ENCODE measurements at regions not wholly inside any gene's neighbourhood (a gene's known extent, or its start where the extent isn't known, plus 50 kb on each side); places are given as distances from the start of the nearest gene placed in this dataset.

- Mint-ChIP-seq H3K27ac (no peak overlapping the region), H3K36me3 (ENCODE audit: insufficient read depth) (no peaks in the 10 kb centered on the region), H3K4me1 (ENCODE audit: low read depth) (no peaks in the 10 kb centered on the region), H3K9me3 (ENCODE audit: low read depth) (no peaks in the 10 kb centered on the region), H3K27me3 (no peaks in the 10 kb centered on the region), H3K4me3 (ENCODE audit: low read depth) (no peak overlapping the region)
- no peak for DNase-seq (ENCODE audit: low spot score, unreplicated experiment)
- no peak for TF ChIP-seq CTCF (IDR thresholded peaks at IDR 0.05; ENCODE audit: unreplicated experiment)
Observed at GRCh38 chr3:113128386-113129015, 82.9 kb upstream of the BOC start.

- DNase-seq (ENCODE audit: low spot score, unreplicated experiment): no peak
- Mint-ChIP-seq H3K4me1 (ENCODE audit: low read depth) (no peaks in the 10 kb centered on the region), H3K27ac (no peak overlapping the region), H3K9me3 (ENCODE audit: low read depth) (no peaks in the 10 kb centered on the region), H3K27me3 (no peaks in the 10 kb centered on the region), H3K36me3 (ENCODE audit: insufficient read depth) (no peaks in the 10 kb centered on the region), H3K4me3 (ENCODE audit: low read depth) (no peak overlapping the region)
- TF ChIP-seq CTCF (IDR thresholded peaks at IDR 0.05; ENCODE audit: unreplicated experiment): no peak
Observed at GRCh38 chr3:113129168-113129567, 82.2 kb upstream of the BOC start.

DNA sequence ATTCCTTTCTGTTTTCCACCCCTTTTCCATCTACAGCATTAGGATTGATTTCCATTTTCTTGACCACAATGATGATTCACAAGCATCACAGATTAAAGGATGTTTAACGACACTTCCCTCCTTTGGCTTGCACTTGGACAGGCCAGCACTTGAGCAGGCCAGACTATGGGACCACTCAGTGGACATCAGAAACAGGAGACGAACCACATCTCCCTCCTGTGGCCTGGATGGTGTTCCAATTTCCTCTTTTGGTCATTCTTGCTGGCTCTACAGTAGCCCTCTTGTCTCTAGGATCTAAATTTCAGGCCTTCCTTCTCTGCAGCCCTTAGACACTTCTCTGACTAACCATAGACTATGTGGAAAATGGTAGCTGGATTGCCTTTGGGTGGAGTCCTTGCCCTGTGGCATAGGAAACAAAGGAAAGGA lies 78.8 kb upstream of the BOC start:
- TF ChIP-seq CTCF (IDR thresholded peaks at IDR 0.05; ENCODE audit: unreplicated experiment): no peak
- Mint-ChIP-seq H3K27me3 (no peaks in the 10 kb centered on the region), H3K4me3 (ENCODE audit: low read depth) (no peak overlapping the region), H3K36me3 (ENCODE audit: insufficient read depth) (no peaks in the 10 kb centered on the region), H3K27ac (no peak overlapping the region), H3K9me3 (ENCODE audit: low read depth) (no peaks in the 10 kb centered on the region), H3K4me1 (ENCODE audit: low read depth) (no peaks in the 10 kb centered on the region)
- DNase-seq (ENCODE audit: low spot score, unreplicated experiment): no peak

- TF ChIP-seq CTCF (IDR thresholded peaks at IDR 0.05; ENCODE audit: unreplicated experiment): no peak
- no peak for DNase-seq (ENCODE audit: low spot score, unreplicated experiment)
- peaks cover 3% of the 10 kb centered on the region for H3K9me3 Mint-ChIP-seq (ENCODE audit: low read depth)
- no peak overlapping the region for H3K4me3 Mint-ChIP-seq (ENCODE audit: low read depth)
- H3K4me1 Mint-ChIP-seq (ENCODE audit: low read depth): no peaks in the 10 kb centered on the region
- no peak overlapping the region for H3K27ac Mint-ChIP-seq
- H3K36me3 Mint-ChIP-seq (ENCODE audit: insufficient read depth): no peaks in the 10 kb centered on the region
- no peaks in the 10 kb centered on the region for H3K27me3 Mint-ChIP-seq
Observed at GRCh38 chr3:113133140-113133539, 78.2 kb upstream of the BOC start.

DNA sequence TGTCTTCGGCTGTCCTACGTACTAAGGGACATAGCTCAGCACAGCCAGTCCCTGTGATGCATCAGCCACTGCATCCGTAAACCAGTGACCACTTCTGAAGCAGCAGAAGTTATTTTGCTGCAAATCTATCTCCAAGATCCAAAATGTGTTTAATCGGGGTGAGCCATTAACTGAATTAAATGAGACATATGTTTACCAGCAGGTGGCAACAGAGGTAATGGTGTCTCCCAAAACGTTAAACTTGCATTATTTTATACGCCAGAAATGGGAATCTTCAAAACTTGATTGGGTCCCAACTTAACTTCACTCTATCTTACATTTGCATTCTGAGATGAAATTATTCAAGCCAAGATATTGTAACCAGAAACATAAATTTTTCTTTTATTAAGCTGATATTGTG lies 75.3 kb upstream of the BOC start:
- no peaks in the 10 kb centered on the region for H3K27me3 Mint-ChIP-seq
- H3K9me3 Mint-ChIP-seq (ENCODE audit: low read depth): peaks cover 6% of the 10 kb centered on the region
- peak; percentile 54 for TF ChIP-seq CTCF (IDR thresholded peaks at IDR 0.05; ENCODE audit: unreplicated experiment)
- no peak overlapping the region for H3K27ac Mint-ChIP-seq
- DNase-seq (ENCODE audit: low spot score, unreplicated experiment): no peak
- peaks cover 3% of the 10 kb centered on the region for H3K4me1 Mint-ChIP-seq (ENCODE audit: low read depth)
- no peak overlapping the region for H3K4me3 Mint-ChIP-seq (ENCODE audit: low read depth)
- no peaks in the 10 kb centered on the region for H3K36me3 Mint-ChIP-seq (ENCODE audit: insufficient read depth)
